ENCODE measurements at regions not wholly inside any gene's neighbourhood (a gene's known extent, or its start where the extent isn't known, plus 50 kb on each side); places are given as distances from the start of the nearest gene placed in this dataset.

DNA sequence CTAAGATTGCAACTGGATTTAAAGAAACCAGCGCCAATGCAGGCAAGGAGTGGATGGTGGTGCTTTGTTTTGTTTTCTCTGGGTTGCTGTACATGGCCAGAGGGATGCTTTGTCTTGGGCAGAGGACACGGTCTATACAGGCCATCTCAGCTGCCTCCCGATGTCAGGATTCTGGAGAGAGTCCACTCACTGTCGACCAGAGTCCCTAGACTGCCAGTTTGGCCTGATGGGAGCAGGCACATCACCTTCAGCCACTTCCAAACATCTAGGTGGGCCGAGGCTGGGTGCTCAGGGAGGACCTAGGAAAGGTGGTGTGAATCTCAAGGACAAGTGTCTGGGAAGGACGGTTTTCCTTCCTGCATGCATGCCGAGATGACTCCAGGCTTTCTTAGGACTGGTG lies 152.1 kb downstream of the BUB3 start:
- Histone ChIP-seq H3K27me3 (ENCODE audit: low read depth) (no peaks in the 10 kb centered on the region), H3K4me3 (no peak overlapping the region), H3K4me1 (no peaks in the 10 kb centered on the region), H3K36me3 (replicated peaks) (no peaks in the 10 kb centered on the region), H3K9me3 (no peaks in the 10 kb centered on the region; the same call in 1 of the 2 replicates)
- in situ Hi-C loops (cut with MboI; ENCODE audit: low sequenced_read_pairs): no loop called here
- no peak for DNase-seq (ENCODE audit: low spot score in 2 of 2)

- DNase-seq (ENCODE audit: low spot score in 2 of 2): no peak
- Histone ChIP-seq H3K4me1 (no peaks in the 10 kb centered on the region), H3K36me3 (replicated peaks) (no peaks in the 10 kb centered on the region), H3K9me3 (no peaks in the 10 kb centered on the region), H3K4me3 (no peak overlapping the region), H3K27me3 (ENCODE audit: low read depth) (no peaks in the 10 kb centered on the region)
- in situ Hi-C loops (cut with MboI; ENCODE audit: low sequenced_read_pairs): no loop called here
Measured at GRCh38 chr10:123309731-123310130, 155.5 kb downstream of the BUB3 start.

DNA sequence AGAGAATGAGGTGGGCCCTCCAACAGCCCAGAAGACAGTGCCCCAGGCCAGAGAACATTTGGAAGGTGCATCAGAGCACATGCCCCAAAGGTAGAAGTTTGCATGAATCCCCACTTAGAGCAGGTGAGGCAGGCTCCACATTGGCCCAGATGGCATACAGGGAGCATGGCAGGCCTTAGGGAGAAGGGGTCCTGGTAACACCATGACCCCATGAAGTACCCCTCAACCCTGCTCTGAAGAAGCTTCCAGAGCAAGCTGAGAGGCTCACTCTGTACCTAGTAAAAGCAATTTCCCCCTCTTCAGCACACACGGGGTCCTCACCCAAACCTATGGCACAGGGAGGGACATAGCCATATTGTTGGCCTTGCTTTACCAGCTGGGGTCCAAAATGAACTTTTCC lies 162.6 kb downstream of the BUB3 start:
- Histone ChIP-seq H3K36me3 (replicated peaks) (no peaks in the 10 kb centered on the region), H3K27me3 (ENCODE audit: low read depth) (no peaks in the 10 kb centered on the region), H3K4me1 (no peaks in the 10 kb centered on the region), H3K9me3 (no peaks in the 10 kb centered on the region), H3K4me3 (no peak overlapping the region)
- DNase-seq (ENCODE audit: low spot score in 2 of 2): no peak
- in situ Hi-C loops (cut with MboI; ENCODE audit: low sequenced_read_pairs): no loop called here

DNA sequence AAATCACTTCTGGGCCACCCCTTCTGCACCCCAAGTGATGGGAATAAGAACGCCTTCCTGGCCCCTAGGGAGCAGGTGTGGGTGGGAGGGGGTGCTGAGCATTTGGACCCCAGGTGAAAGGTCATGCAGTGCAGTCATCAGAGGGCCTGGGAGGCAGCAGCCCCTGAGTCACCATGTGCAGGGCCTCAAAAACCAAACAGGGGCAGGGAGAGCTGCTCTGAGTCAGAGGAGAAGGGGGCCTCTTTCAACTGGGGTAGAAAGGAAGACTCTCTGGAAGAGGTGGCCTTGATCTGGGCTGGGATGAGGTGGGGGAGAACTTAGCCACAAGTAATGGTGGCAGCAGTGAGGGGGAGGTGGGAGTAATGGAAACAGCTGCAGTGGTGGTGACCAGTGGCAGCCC lies 164.3 kb downstream of the BUB3 start:
- no peaks in the 10 kb centered on the region for H3K36me3 ChIP-seq (replicated peaks)
- H3K4me3 ChIP-seq: no peak overlapping the region
- H3K4me1 ChIP-seq: no peaks in the 10 kb centered on the region
- no peaks in the 10 kb centered on the region for H3K27me3 ChIP-seq (ENCODE audit: low read depth)
- in situ Hi-C loops (cut with MboI; ENCODE audit: low sequenced_read_pairs): no loop called here
- no peaks in the 10 kb centered on the region for H3K9me3 ChIP-seq
- no peak for DNase-seq (ENCODE audit: low spot score in 2 of 2)

GRCh38 chr10:123320091-123320490 lies 165.9 kb downstream of the BUB3 start:
- in situ Hi-C loops (cut with MboI; ENCODE audit: low sequenced_read_pairs): no loop called here
- Histone ChIP-seq H3K4me3 (no peak overlapping the region), H3K36me3 (replicated peaks) (no peaks in the 10 kb centered on the region), H3K27me3 (ENCODE audit: low read depth) (no peaks in the 10 kb centered on the region), H3K4me1 (no peaks in the 10 kb centered on the region), H3K9me3 (no peaks in the 10 kb centered on the region)
- no peak for DNase-seq (ENCODE audit: low spot score in 2 of 2)

DNA sequence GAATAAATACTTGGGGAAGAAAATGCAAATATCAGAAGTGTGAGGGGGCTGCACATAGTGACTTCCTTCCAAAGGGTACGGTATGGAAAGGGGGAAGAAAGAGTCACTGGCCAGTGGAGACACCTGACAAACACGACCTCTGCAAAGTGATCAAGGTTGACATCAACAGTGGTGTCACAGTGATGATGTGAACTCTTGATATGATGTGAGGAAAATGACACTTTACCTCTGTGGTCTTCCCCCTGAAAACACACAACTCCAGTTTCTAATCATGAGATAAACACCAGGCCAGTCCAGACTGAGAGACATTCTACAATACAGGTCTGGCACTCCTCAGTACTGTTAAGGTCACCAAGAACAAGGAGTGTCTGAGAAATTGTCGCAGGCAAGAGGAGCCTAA lies 169.7 kb downstream of the BUB3 start:
- Histone ChIP-seq H3K4me3 (no peak overlapping the region), H3K4me1 (no peaks in the 10 kb centered on the region), H3K9me3 (no peaks in the 10 kb centered on the region), H3K36me3 (replicated peaks) (no peaks in the 10 kb centered on the region), H3K27me3 (ENCODE audit: low read depth) (no peaks in the 10 kb centered on the region)
- no peak for DNase-seq (ENCODE audit: low spot score in 2 of 2)
- in situ Hi-C loops (cut with MboI; ENCODE audit: low sequenced_read_pairs): no loop called here

DNA sequence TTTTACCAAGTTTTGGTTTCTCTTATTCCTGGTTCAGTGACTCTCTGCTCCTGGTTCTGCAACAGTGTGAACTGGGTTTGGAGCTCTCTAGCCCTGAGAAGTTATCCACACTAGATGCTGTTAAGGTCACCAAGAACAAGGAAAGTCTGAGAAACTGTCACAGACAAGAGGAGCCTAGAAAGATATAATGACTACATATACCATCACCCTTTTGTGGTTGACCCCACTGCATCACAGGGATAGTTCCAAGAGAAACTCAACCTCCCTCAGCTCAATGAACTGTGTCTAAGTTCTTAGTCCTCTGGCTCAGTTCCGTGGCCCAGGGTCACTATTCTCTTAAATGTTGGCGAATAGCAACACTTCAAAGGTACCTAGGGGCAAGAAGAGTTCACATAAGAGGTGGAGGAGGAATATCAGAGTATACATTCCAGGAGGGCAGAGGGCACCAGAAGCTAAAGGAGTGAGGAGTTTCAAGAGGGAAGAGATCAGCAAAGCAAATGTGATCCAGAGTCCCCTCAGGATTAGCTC lies 171.5 kb downstream of the BUB3 start:
- Histone ChIP-seq H3K4me3 (no peak overlapping the region), H3K9me3 (no peaks in the 10 kb centered on the region), H3K4me1 (no peaks in the 10 kb centered on the region), H3K36me3 (replicated peaks) (no peaks in the 10 kb centered on the region), H3K27me3 (ENCODE audit: low read depth) (no peaks in the 10 kb centered on the region)
- DNase-seq (ENCODE audit: low spot score in 2 of 2): no peak
- in situ Hi-C loops (cut with MboI; ENCODE audit: low sequenced_read_pairs): no loop called here

- in situ Hi-C loops (cut with MboI; ENCODE audit: low sequenced_read_pairs): no loop called here
- no peaks in the 10 kb centered on the region for H3K9me3 ChIP-seq
- no peak for DNase-seq (ENCODE audit: low spot score in 2 of 2)
- H3K27me3 ChIP-seq (ENCODE audit: low read depth): no peaks in the 10 kb centered on the region
- H3K36me3 ChIP-seq (replicated peaks): no peaks in the 10 kb centered on the region
- no peaks in the 10 kb centered on the region for H3K4me1 ChIP-seq
- H3K4me3 ChIP-seq: no peak overlapping the region
Measured at GRCh38 chr10:123326674-123327073, 172.5 kb downstream of the BUB3 start.

DNA sequence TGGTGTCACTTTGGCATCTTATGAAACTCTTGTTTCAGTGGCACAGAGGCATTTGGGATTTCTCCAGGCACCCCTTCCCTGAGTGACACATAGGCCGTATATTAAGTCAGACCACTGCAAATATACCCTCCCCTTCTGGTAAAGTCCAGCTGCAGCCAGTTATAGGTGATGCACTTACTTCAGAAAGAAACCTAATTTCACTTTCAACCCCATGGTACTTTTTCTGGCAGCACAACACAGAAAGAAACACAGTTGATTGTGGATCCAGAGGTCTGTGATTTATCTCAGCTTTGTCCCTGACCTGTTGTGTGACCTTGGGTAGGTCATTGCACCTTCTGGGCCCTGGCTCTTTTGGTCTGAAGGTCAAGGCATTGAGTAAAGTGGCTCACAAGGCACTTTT lies 173.2 kb downstream of the BUB3 start:
- Histone ChIP-seq H3K9me3 (no peaks in the 10 kb centered on the region), H3K4me1 (no peaks in the 10 kb centered on the region), H3K36me3 (replicated peaks) (no peaks in the 10 kb centered on the region), H3K4me3 (no peak overlapping the region), H3K27me3 (ENCODE audit: low read depth) (no peaks in the 10 kb centered on the region)
- in situ Hi-C loops (cut with MboI; ENCODE audit: low sequenced_read_pairs): no loop called here
- no peak for DNase-seq (ENCODE audit: low spot score in 2 of 2)

GRCh38 chr10:123327896-123328295 lies 173.7 kb downstream of the BUB3 start:
- in situ Hi-C loops (cut with MboI; ENCODE audit: low sequenced_read_pairs): no loop called here
- Histone ChIP-seq H3K9me3 (no peaks in the 10 kb centered on the region), H3K4me1 (no peaks in the 10 kb centered on the region), H3K36me3 (replicated peaks) (no peaks in the 10 kb centered on the region), H3K4me3 (no peak overlapping the region), H3K27me3 (ENCODE audit: low read depth) (no peaks in the 10 kb centered on the region)
- no peak for DNase-seq (ENCODE audit: low spot score in 2 of 2)

DNA sequence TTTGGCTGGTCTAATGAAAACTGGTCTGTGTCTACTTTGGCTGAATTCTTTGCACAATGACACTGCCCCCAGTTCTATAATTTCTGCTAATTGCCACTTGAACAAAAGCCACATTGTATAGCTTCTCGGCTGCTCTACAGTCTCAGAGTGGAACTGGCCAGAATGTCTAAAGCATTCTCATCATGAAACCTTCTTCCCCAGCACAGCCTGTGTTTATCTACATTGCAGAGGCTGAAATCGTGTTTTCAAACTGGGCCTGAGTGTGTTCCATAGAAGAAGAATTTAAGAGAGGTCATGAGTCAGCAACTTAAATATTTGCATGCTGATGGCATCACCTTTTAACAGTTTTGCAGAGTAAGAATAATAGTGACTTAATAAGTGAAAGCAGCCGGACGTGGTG lies 177.2 kb downstream of the BUB3 start:
- Histone ChIP-seq H3K36me3 (replicated peaks) (no peaks in the 10 kb centered on the region), H3K9me3 (no peaks in the 10 kb centered on the region), H3K4me1 (no peaks in the 10 kb centered on the region), H3K27me3 (ENCODE audit: low read depth) (no peaks in the 10 kb centered on the region), H3K4me3 (no peak overlapping the region)
- in situ Hi-C loops (cut with MboI; ENCODE audit: low sequenced_read_pairs): no loop called here
- DNase-seq (ENCODE audit: low spot score in 2 of 2): no peak

- no peaks in the 10 kb centered on the region for H3K36me3 ChIP-seq (replicated peaks)
- H3K27me3 ChIP-seq (ENCODE audit: low read depth): no peaks in the 10 kb centered on the region; the same call in 1 of the 2 replicates
Measured at GRCh38 chr10:123346581-123346980, 192.4 kb downstream of the BUB3 start.

DNA sequence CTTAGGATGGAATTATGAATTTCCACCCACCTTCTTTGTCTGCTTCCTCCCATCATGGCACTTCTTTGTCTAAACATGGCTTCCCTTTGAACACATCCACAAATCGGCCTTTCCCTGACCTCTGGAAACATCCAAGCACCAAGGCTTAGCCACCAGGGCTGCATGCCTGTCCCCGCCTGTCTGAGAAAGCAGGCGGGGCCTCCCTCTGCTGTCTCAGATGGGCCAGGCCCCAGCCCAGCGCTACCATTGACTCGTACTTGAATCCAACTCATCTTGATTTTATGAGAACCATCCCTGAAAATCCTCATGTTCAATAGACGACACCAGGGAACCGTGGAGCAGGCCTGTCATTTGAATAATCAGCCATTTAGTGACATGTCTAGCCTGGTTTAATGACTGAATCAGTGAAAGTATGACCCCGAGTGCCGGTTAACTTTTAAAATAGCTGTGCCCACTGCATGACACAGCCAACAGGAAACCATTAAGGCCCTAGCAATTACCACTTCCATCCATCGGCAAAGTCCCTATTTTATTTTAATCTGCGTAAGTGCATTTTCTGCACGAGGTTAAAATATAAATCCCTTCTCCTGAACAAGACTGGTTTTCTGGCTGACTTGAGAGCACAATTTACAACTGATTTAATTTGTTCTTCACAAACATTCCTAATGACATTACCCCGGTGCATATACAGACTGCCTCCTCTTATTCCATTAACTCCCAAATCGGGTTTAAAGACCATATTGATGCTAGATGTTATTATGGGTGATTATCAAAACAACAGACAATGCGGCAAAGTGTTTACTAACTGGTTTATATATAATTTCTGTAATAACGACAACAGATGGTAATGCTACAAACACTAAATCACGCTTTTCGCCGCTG lies 194.7 kb downstream of the BUB3 start:
- Histone ChIP-seq H3K36me3 (replicated peaks) (no peaks in the 10 kb centered on the region), H3K9me3 (no peaks in the 10 kb centered on the region), H3K27me3 (ENCODE audit: low read depth) (no peaks in the 10 kb centered on the region; the same call in 1 of the 2 replicates), H3K4me1 (no peaks in the 10 kb centered on the region), H3K4me3 (no peak overlapping the region)
- no peak for DNase-seq (ENCODE audit: low spot score in 2 of 2)
- in situ Hi-C loops (cut with MboI; ENCODE audit: low sequenced_read_pairs): no loop called here

More at GRCh38 chr10:123346581-123346980, 192.4 kb downstream of the BUB3 start:
- H3K4me1 ChIP-seq: no peaks in the 10 kb centered on the region
- H3K4me3 ChIP-seq: no peak overlapping the region
- DNase-seq (ENCODE audit: low spot score in 2 of 2): no peak
- no peaks in the 10 kb centered on the region for H3K9me3 ChIP-seq
- in situ Hi-C loops (cut with MboI; ENCODE audit: low sequenced_read_pairs): no loop called here

DNA sequence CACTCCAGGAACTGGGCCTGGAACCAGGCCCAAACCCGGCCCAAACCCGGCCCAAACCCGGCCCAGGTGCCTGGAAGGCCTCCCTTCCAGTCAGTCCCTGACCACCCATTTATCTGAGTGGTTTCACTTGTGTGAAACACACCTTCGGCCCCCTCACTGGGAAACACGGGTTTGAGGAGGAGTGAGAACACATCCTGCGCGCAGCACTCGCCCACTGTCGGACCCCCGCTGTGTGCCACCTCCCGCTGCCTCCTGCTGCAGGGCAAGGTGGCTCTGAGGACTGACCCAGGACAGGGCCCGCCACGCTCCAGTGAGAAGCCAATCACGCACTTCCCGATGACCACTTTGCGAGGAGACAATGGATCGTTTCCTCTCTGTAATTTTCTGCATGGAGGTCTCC lies 197.5 kb downstream of the BUB3 start:
- Histone ChIP-seq H3K4me3 (no peak overlapping the region), H3K27me3 (ENCODE audit: low read depth) (no peaks in the 10 kb centered on the region), H3K4me1 (no peaks in the 10 kb centered on the region), H3K36me3 (replicated peaks) (no peaks in the 10 kb centered on the region), H3K9me3 (no peaks in the 10 kb centered on the region)
- DNase-seq (ENCODE audit: low spot score in 2 of 2): no peak
- in situ Hi-C loops (cut with MboI; ENCODE audit: low sequenced_read_pairs): no loop called here
